ENCODE measurements at regions not wholly inside any gene's neighbourhood (a gene's known extent, or its start where the extent isn't known, plus 50 kb on each side); places are given as distances from the start of the nearest gene placed in this dataset.

DNA sequence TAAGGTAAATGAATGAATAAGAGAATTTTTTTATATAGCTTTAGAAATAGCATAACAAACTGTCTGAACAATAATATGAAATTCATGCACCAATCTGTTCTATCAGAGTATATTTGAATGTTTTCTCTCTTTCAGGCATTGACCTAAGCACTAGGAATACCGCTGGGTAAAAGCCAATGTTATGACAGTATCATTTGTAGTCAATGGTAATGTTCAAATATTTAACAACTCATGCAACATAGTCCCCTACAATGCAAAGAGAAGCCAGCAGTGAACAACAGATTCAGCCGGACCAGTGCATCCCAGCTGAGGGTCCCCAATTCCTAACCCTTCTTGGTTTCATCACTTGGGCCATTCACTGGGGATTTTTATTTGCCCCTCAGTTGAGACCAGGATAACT, 52.6 kb upstream of the MYCBP2 start:
- no peak for TF ChIP-seq CTCF (IDR thresholded peaks at IDR 0.05)
- no peak for TF ChIP-seq POLR2A (IDR thresholded peaks at IDR 0.05)
- intact Hi-C loops (cut with DNase I): no loop called here
- no peaks in the 10 kb centered on the region for H3K4me1 ChIP-seq
- ATAC-seq (no peak), DNase-seq (no peak)
- no peak overlapping the region for H3K4me3 ChIP-seq
- H3K27me3 ChIP-seq: no peaks in the 10 kb centered on the region
- 45 to 48% methylated on average over 2 of the region's 2 CpGs for WGBS, 2 donors
- no peak overlapping the region for H3K27ac ChIP-seq
- no peaks in the 10 kb centered on the region for H3K36me3 ChIP-seq (replicated peaks in 1 of 2; ENCODE audit: insufficient read depth in 1 of 2, low read depth in 2 of 2)
- no peaks in the 10 kb centered on the region for H3K9me3 ChIP-seq

- intact Hi-C loops (cut with DNase I): no loop called here
- Histone ChIP-seq H3K27ac (no peak overlapping the region), H3K36me3 (replicated peaks in 1 of 2; ENCODE audit: insufficient read depth in 1 of 2, low read depth in 2 of 2) (no peaks in the 10 kb centered on the region), H3K27me3 (no peaks in the 10 kb centered on the region), H3K4me3 (no peak overlapping the region), H3K9me3 (no peaks in the 10 kb centered on the region), H3K4me1 (no peaks in the 10 kb centered on the region)
- TF ChIP-seq POLR2A (IDR thresholded peaks at IDR 0.05) (no peak), CTCF (IDR thresholded peaks at IDR 0.05) (no peak)
- no peak for ATAC-seq
- DNase-seq: no peak
Observed at GRCh38 chr13:77378662-77379061, 51.8 kb upstream of the MYCBP2 start.

GRCh38 chr13:77377016-77377415, 50.1 kb upstream of the MYCBP2 start:
- WGBS, 2 donors: 76 to 81% methylated on average over 1 of the region's 1 CpG

More at GRCh38 chr13:77377016-77377415, 50.1 kb upstream of the MYCBP2 start:
- H3K4me1 ChIP-seq: no peaks in the 10 kb centered on the region
- ATAC-seq (no peak), DNase-seq (peak in 1 of 4 donors; percentile 18)
- no peaks in the 10 kb centered on the region for H3K9me3 ChIP-seq
- no peak overlapping the region for H3K4me3 ChIP-seq
- intact Hi-C loops (cut with DNase I): no loop called here
- no peaks in the 10 kb centered on the region for H3K36me3 ChIP-seq (replicated peaks in 1 of 2; ENCODE audit: insufficient read depth in 1 of 2, low read depth in 2 of 2)
- TF ChIP-seq CTCF (IDR thresholded peaks at IDR 0.05): no peak
- no peak for TF ChIP-seq POLR2A (IDR thresholded peaks at IDR 0.05)
- H3K27me3 ChIP-seq: no peaks in the 10 kb centered on the region
- H3K27ac ChIP-seq: no peak overlapping the region

All from body of pancreas (tissue), 4 donors.